ENCODE measurements at regions not wholly inside any gene's neighbourhood (a gene's known extent, or its start where the extent isn't known, plus 50 kb on each side); places are given as distances from the start of the nearest gene placed in this dataset.

DNA sequence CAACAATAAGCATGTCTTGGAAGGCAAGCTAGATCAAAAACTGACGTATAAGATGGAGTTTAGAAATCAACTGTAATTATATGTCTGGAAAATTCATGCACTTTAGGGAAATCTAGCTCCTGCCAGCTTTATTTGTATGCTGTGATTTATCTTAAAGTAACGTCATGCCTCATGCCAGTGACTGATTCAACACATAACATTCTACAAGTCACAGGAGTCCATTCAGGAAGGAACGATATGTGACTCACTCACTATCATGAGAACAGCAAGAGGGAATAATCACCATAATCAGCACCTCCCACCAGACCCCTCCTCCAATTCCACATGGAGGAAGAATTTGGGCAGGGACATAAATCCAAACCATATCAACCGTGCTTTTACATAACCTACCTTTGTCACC lies 682.4 kb upstream of the ADAMTS5 start:
- no peak for DNase-seq

DNA sequence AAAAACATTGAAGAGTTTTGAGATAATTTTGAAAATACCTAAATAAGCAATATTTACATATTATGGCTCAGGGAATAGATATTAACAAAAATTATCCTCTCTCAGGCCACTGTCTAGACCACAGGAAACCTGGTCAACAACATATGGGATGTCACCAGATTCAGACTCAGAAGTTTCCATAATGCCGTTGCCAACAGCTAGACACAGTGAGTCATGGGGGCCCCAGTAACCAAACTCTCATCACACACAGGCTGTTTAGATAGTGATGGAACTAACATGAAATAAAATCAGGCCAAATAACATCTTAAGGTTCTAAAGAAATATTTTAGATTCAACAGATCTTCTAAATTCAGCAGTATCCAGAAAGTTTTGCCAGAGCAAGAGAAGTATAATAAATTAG lies 681.7 kb upstream of the ADAMTS5 start:
- no peak for DNase-seq

DNA sequence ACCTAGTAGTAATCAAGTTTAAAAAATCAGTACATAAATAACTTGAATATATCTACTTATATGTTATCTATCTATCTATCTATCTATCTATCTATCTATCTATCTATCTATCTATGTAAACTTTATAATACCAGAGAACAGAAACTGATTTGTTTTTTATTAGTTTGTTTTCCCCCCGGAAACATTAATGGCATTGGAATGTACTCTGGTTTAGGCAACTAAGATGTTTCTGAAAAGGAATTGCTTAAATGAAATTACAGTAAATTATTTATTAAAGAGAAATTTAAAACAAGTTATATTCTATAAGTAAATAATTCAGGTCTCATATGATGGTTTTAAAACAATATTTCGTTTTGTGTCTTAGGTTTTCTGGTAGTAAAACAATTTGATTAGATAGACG lies 681.0 kb upstream of the ADAMTS5 start:
- DNase-seq: no peak

DNA sequence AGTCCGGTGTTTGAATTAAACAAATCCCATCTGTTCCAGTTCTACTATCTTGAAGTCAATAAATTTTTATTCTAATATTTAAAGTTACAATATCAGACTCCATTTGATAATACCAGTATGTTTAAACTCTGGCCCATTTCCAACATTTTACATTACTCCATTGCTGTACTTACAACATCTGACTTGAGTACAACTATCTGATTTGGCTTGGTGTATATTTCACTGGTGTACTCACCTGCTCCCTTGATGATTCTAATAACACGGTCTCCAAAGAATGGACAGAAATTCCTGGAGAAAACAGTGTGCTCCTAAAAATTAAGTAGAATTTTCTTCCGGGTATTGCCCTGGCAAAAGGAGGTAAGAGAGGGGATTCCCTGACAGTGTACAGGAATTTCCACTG lies 680.5 kb upstream of the ADAMTS5 start:
- no peak for DNase-seq

DNA sequence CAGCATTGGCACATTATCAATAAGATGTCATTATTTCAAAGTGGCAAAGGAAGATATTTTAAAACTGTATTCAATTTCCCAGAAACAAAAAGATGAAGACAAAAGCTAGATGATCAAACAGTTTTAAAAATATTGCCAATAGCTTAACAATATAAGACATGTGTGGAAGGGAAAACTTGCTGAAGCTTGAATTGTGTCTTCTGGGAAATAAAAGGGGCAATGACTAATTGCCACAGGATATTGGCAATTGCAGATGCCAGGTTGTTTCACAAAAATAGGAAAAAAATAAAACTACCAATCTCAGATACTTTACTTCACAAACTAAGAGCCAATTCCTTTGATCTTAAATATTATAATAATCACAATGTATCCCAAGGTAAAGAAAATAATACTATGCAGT lies 679.8 kb upstream of the ADAMTS5 start:
- DNase-seq: no peak

DNA sequence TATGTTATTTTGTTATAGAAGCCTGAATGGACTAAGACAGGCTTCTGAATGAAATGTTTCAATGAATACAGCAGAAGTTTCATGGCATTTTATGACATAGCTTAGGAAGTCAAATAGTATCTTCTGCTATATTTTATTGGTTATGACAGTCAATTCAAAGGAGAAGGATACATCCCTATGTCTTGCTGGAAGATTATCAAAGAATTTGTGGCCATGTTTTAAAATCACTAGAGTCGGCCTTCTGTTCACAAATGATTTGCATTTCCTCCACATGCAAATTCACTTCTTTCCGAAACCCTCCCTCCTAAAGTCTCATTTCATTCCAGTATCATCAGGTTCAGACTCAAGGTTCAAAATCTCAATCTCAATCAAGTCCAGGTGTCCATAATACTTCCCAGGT lies 679.2 kb upstream of the ADAMTS5 start:
- no peak for DNase-seq

DNA sequence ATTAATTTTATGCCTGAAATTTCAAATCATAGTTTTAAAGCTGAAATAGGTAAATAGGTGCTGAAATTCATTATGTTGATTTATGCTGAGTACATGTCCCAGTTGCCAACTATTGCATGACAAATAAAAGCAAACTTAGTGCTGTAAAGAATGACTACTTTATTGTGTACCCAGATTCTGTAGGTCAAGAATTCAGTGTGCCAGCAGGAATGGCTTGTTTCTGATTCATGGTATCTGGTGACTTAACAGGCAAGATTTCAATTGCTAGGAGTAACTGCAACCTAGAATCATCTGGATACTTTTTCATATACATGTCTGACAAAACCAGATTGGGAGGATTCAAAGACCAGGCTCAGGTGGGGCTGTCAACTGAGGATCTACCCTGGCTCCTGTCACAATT lies 678.4 kb upstream of the ADAMTS5 start:
- DNase-seq: no peak

DNA sequence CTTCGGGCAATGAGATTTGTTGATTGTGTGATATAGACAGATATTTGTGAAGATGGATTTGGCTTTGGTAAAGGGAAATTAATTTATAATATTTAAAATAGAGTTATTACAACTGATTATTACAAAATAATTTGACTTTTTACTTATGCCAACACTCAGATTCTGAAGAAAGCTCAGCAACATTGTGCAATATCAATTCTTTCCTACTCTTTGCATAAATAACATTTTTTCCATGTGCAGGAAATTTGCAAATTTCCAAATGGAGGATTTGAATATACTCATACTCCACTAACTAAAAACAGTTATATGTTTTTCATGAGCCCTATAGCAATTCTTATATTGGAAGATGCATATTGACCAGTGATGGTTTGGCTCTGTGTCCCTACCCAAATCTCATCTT lies 676.4 kb upstream of the ADAMTS5 start:
- no peak for DNase-seq

DNA sequence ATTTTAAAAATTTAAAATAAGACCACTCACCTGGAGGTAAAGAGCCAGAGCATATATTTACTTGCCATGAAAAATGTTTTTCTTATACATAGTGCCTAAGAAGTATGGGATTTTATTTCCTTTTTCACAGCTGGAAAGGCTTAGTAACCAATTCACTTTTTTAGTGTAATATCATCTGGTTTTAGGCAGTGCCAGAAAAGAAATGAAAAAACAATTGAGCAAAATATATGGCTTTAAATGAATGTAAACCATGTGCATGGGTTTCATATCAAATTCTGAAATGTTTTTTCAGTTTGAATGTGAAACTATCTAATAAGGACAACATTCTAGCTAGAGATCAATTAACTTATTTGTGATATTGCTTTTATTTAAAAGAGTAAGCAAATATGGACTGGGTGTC lies 672.4 kb upstream of the ADAMTS5 start:
- no peak for DNase-seq

DNA sequence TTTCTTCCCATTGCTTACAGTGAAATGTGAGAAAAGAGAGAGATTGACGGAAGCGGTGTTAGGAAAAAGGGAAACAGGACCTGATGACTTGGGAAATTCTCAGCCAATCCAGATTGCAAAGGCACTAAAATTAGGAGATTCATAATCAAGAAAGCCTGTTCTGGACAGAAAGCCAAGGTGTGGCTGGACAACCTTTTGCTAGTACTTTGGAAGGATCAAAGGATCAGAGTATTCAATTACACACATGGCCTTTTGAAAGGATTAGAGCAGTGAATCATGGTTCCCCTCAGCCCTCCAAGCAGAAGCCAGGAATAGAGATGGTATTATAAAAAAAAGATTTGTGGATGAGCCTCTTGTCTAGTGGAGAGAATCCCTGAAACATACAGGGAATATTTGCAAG lies 669.8 kb upstream of the ADAMTS5 start:
- DNase-seq: no peak

DNA sequence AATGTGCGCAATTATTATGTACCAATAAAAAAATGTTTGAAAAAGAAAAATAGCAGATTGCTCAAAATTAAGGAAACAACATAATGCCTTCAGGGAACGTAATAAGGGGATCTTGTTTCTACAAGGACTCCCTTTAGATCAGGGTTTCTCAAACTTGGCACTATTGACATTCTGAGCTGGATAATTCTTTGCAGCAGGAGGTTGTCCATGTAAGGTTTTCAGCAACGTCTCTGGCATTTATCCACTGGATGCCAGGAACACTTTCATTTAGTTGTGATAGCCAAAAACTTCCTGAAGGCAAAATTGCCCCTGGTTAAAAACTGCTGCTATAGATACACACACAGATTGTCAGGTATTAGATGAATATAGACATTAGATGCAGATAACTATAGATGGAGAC lies 666.7 kb upstream of the ADAMTS5 start:
- no peak for DNase-seq

DNA sequence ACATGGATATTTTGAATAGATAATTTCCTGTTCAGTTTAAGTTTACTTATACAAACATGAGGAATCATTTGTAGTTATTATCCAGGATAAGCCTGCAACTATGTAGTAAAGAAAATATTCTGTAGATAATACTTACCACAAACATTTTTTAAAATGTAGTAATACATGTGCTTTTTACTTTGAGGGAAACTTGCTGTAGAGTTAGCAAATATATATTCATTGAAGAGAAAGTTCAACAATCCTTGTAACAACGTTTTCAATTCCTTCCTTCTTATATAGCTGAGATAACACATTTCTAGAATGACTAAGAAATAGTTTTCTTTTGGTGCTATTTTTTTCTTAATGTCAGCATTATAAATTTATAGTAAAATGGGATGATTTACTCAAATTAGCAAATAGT lies 664.6 kb upstream of the ADAMTS5 start:
- no peak for DNase-seq

DNA sequence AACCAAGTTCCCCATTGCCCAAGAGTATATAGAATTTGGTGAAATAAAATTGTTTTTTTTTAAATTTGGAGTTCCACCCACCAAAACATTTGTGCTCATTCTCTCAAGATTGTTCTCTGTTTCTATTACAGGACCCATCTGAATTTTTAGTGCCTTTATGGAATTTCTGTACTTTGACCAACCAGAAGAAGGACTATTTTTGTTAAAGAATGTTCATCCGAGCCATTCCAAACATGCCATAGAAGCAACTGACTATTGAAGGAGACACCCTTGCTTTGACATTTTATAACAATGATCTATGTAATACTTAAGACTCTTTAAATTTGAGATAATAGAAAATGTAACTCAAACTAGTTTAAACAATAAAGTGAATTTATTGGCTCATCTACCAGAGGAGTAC lies 655.7 kb upstream of the ADAMTS5 start:
- DNase-seq: no peak

DNA sequence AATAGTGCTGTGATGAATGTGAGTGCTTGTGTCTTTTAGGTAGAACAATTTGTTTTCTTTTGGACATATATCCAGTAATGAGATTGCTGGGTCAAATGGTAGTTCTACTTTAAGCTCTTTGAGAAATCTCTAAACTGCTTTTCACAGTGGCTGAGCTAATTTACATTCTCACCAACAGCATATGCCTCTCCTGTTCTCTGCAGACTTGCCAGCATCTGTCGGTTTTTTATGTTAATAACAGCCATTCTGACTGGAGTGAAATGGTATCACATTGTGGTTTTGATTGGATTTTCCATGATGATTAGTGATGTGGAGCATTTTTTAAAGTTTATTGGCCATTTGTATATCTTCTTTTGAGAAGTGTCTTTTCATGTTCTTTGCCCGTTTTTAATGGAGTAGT lies 647.3 kb upstream of the ADAMTS5 start:
- no peak for DNase-seq

DNA sequence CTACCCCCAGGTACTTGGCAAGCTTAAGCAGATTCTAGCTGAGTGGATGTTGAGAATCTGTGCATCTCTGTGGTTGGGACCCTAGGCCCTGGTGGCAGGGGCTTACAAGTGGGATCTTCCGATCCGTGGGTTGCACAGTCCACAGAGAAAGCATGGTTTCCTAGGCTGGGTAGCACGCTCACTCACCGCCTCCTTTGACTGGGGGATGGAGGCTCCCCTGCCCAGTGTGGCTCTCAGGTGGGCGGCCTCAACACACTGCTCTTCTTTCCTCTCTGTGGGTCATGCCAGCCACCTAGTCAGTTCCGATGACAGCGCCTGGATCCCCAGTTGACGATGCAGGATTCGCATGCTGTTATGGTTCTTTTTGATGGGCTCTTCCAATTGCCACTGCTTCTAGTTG lies 639.5 kb upstream of the ADAMTS5 start:
- DNase-seq: no peak

DNA sequence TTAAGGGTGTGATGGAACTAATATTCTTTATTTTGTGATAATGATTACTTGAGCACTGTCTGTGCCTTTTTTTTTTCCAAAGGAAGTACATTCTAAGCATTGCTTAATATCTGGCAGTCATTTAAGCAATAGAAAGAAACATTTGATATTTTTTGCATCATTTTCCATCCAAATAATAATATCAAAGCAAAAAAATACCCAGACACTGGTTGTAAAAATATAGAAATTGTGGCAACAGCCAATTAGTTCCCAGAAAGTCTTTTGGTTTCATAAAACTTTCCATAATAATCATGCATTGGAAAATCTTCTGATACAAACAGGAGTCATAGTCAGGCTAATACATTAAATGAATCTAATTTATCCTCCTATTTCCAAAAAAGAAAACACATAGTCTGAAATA lies 629.3 kb upstream of the ADAMTS5 start:
- no peak for DNase-seq

DNA sequence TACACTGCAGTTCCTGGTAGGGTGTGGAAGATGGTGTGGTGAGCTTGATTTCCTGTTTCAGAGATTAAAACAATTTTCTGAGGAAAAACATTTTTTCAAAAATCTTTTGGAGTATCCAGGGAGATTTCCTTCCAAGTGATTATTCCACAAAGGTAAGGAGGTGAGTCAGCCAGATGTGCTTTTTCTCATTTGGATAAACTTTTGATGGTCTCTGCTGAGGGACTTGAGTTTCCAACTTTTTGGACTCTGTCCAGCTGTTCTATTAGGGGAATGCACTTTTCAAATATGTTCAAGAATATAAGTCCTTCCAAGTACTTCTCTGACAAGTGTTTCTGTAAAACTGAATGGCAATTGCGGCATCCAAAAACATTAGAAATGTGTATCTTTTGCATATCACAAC lies 628.8 kb upstream of the ADAMTS5 start:
- no peak for DNase-seq

DNA sequence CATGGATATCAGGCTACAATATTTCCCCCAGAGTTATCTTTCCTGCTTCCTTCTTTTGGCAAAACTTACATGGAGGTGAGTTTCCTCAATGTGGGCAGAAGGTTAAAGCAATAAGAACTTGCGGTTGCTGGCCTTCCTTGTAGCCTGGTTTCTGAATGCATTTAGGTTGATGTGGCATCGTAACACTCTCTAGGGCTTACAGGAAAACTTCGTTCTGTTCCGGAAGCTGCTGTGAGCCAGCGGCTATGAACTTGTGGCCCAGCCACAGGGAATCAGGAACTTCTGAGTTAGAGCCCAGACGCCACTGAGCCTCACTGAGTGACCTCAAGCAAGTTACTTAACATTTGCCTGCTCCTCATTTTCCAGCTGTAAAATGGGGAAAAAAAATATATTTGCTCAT lies 623.4 kb upstream of the ADAMTS5 start:
- no peak for DNase-seq

DNA sequence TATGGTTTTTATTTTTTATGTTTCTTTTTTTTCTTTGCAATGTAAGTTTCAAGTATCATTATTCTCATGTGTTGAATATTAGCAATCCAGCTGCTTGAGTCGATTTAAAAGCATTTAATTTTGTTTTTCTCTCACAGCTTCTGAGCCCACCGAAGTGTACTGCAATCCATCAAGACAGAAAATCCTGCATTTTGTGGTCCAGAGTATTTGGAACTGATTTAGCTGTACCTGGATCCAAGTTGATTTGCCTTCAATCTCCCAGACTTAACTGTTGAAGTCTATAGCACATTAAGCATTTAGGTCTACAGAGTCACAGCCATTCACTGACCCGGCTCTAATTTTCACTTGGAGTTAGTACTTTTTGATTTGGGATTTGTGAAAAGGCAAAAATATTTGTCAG lies 622.9 kb upstream of the ADAMTS5 start:
- no peak for DNase-seq

DNA sequence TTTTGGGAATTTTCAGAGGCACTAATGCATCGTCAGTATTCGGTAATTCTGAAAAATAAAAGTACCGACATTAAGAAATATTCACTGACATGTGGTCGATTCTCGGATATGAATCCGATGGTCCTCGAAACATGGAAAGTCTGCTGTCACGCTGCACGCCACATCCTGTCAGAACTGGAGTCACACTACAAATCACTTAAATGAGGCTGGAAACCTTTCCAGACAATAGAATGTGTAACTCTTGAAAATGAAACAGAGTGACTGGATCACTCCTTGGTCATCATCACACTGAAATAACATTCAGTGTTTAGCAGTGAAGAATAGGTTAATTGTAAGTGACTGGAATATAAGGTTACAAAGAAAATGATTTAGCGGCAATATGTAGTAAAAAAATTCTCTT lies 620.1 kb upstream of the ADAMTS5 start:
- no peak for DNase-seq

DNA sequence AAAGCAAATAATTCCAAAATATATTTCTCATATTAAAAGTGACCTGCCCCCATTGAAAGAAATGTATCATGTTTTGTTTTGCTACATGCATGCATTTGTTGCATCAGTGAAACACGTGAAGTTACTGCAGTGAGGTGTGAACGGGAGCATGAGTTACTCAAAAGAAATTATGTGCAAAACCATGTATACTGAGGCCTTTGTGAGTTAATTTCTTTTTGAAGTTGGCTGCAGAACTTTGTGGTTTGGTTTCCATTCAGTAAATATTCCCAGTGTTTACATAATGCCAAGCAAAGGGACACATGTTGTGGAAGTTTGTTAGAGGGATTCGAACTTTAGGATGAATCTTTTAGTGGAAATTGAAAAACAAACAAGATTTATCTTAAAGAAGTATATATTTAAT lies 619.4 kb upstream of the ADAMTS5 start:
- no peak for DNase-seq

DNA sequence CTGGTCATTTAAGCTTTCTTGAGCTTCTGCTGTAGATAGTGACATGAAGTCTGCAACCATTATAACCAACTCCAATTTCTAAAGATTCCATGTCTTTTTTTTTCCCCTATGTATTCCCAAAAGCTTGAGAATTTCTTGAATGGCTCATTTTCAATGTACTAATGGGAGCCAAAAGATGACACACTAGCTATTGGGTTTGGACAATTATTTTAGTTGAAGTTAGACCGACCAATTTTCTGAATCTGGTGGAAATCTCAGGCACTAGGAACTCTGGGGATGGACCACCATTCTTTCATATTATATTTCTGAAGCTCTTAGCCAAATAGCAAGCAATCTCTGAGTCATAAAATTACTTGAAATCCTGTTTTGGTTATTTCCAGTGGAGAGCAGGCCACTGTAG lies 617.4 kb upstream of the ADAMTS5 start:
- no peak for DNase-seq

DNA sequence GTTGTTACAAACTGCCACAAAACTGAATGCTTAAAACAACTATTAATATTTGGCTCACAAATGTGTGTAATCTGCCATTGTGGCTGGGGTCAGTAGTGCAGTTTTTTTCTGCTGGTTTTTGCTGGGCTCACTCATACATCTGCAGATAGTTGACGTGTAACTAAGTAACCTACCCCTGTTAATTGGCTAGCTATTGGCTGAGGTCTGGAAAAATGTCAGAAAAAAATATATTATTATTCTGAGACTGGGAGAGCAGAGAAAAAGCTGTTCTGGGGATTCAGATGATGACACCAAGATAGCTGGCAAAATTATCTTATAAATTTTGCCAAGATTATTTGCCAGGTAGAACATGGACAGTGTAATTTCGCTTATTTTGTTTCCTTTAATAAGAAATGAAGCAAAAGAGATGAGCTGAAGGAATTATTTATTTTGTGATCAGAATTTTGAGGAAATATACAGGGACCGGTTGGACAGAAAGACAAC lies 616.1 kb upstream of the ADAMTS5 start:
- DNase-seq: no peak

DNA sequence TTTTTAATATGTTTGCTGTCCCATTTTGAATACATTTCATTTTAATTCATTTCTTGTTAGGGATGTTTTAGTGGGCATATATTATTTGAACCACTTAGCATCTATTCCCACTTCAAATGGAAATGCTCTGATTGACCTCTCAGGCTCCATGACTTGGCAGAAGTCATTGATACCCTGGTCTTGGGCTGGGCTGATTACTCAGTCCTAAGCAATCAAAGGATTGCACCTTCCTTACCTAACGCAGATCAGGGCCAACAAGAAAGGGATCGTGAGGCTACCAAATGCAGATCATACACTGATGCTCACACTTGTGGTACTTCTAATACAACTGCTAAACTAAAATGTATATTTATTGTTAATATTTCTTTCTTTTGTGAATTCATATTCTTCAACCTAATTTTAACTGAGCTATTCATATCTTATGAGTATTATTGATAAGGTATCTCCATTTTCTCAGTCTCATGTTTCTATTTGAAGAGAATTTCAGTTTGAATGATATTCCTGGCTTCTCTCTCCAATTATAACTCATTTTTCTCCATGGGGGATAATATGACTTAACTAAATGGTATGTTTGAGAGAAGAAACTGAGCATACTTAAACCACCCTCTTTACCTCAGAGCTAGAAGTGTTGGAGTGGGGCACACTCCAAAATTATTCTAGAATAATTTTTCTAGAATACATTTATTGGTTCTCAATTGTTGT lies 615.5 kb upstream of the ADAMTS5 start:
- no peak for DNase-seq

DNA sequence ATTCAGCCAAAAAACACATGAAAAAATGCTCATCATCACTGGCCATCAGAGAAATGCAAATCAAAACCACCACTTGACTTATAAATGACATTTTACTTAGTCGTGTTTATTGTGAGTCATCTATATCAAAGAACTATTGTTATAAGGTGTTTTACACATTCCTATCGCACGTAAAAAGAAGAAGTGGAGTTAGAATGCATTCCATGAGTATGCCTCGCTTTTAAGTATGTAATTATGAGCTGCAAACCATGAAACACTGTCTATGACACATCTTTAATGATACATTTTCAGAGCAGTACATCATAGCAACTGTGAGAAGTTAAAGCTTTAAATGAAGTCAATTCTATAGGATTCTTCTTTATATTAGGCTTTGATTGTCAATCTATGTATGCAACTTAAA lies 614.3 kb upstream of the ADAMTS5 start:
- no peak for DNase-seq

DNA sequence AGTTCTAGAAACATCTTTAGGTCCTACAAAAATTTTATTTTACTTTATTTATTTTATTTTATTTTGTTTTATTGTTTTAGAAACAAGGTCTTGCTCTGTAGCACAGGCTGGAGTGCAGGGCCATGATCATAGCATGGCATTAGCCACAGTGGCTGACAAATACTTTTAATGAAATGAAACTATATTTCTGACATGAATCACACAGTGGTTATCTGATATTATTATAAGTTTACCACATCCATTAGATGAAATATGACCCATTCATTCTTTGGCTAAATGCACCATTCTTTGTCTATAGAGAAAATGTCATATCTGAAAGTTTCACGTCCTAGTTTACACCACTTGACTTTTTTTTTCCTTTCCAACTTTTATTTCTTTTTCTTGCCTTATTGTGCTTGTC lies 613.4 kb upstream of the ADAMTS5 start:
- DNase-seq: no peak
